ENCODE measurements at regions not wholly inside any gene's neighbourhood (a gene's known extent, or its start where the extent isn't known, plus 50 kb on each side); places are given as distances from the start of the nearest gene placed in this dataset.
"Not testable (repeated sequence)": the region's sequence is repeated elsewhere in the genome, so short reads cannot be mapped to it uniquely, and the experiment has no call there.

DNA sequence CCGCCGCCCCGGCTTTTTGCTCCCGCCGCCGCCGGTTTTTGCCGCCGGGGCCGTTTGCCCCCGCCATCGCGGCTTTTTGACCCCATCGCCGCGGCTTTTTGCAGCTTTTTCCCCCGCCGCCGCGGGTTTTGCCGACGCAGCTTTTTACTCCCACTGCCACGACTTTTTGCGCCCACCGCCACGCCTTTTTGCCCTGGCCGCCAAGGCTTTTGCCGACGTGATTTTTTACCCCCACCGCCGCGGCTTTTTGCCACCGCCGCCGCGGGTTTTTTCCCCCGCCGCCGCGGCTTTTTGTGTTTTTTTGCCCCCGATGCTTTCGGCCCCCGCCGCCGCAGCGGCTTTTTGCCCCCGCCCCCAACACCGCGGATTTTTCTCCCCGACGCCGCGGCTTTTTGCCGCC, 5001.9 kb upstream of the OR11H1 start:
- H3K36me3 ChIP-seq (ENCODE audit: control insufficient read depth, insufficient read depth, low read length); H3K9me3 Mint-ChIP-seq; intact Hi-C loops (cut with micrococcal nuclease); H3K4me1 Mint-ChIP-seq; H3K4me1 ChIP-seq (ENCODE audit: control insufficient read depth, insufficient read depth, low read length); H3K4me3 ChIP-seq (ENCODE audit: low read length); H3K27me3 ChIP-seq (ENCODE audit: control insufficient read depth, insufficient read depth, low read length); ATAC-seq; H3K4me3 Mint-ChIP-seq; H3K9me3 ChIP-seq (ENCODE audit: control insufficient read depth, insufficient read depth, low read length); H3K27ac ChIP-seq (ENCODE audit: low read length); H3K27ac Mint-ChIP-seq; H3K27me3 Mint-ChIP-seq (ENCODE audit: low read depth in 2 of 2); DNase-seq; H3K36me3 Mint-ChIP-seq: not testable (repeated sequence)
- 75% methylated on average over 25 of the region's 54 CpGs for WGBS (ENCODE audit: insufficient coverage)

DNA sequence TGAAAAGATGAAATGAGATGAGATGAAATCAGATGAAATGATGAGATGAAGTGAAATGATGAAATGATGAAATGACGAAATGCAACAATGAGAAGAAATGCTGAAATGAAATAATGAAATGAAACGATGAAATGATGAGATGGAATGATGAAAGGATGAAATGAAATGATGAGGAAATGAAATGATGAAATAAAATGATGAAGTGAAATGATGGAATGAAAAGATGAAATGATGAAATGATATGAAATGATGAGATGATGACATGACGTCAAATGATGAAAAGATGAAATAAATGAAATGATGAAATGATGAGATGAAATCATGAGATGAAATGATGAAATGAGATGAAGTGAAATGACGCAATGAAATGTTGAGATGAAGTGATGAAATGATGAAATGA, 4996.9 kb upstream of the OR11H1 start:
- H3K27ac ChIP-seq (ENCODE audit: low read length); H3K27me3 Mint-ChIP-seq (ENCODE audit: low read depth in 2 of 2); H3K4me3 Mint-ChIP-seq; H3K9me3 Mint-ChIP-seq; DNase-seq; intact Hi-C loops (cut with micrococcal nuclease); H3K4me1 Mint-ChIP-seq; H3K4me1 ChIP-seq (ENCODE audit: control insufficient read depth, insufficient read depth, low read length); H3K9me3 ChIP-seq (ENCODE audit: control insufficient read depth, insufficient read depth, low read length); H3K27ac Mint-ChIP-seq; H3K36me3 ChIP-seq (ENCODE audit: control insufficient read depth, insufficient read depth, low read length); H3K36me3 Mint-ChIP-seq; H3K4me3 ChIP-seq (ENCODE audit: low read length); ATAC-seq; H3K27me3 ChIP-seq (ENCODE audit: control insufficient read depth, insufficient read depth, low read length): not testable (repeated sequence)
- WGBS (ENCODE audit: insufficient coverage) = no CpG with 5 or more reads among the region's 4 CpGs

DNA sequence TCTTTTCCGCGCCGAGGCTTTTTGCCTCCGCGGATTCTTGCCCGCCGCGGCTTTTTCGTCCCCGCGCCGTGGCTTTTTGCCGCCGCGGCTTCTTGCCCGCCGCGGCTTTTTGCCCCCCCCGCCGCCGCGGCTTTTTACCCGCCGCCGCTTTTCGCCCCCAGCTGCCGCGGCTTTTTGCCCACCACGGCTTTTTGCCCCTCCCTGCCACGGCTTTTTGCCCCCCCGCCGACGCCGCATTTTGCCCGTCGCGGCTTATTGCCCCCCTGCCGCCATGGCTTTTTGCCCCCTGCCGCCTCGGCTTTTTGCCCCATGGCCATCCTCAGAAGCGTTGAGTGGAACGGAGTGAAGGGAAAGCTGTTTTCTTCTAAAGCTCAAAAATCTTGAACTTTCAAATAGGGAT, 4955.5 kb upstream of the OR11H1 start:
- WGBS (ENCODE audit: insufficient coverage) = 77% methylated on average over 42 of the region's 42 CpGs
- H3K9me3 Mint-ChIP-seq; DNase-seq; H3K36me3 ChIP-seq (ENCODE audit: control insufficient read depth, insufficient read depth, low read length); H3K4me3 Mint-ChIP-seq; ATAC-seq; H3K4me1 ChIP-seq (ENCODE audit: control insufficient read depth, insufficient read depth, low read length); H3K27ac Mint-ChIP-seq; H3K9me3 ChIP-seq (ENCODE audit: control insufficient read depth, insufficient read depth, low read length); H3K36me3 Mint-ChIP-seq; intact Hi-C loops (cut with micrococcal nuclease); H3K27me3 ChIP-seq (ENCODE audit: control insufficient read depth, insufficient read depth, low read length); H3K27me3 Mint-ChIP-seq (ENCODE audit: low read depth in 2 of 2); H3K4me1 Mint-ChIP-seq; H3K27ac ChIP-seq (ENCODE audit: low read length); H3K4me3 ChIP-seq (ENCODE audit: low read length): not testable (repeated sequence)

DNA sequence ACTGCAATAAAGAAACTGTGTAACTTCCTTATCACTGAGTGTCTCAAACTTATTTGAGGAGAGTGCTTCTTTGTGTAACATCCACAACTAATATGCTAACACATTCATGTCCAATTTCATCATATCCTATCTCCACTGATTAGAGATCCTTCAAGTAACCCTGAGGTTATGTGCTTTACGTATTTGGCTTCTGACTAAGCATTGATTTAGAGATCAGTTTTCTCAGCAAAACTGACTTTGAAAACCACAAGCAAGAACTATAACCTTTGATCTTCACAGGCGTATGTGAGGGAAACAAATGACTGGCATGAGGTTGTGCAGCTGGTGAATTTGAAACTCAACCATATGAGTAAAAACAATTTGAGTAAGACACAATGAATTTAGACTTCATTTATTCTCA, 4926.9 kb upstream of the OR11H1 start:
- H3K36me3 ChIP-seq (ENCODE audit: control insufficient read depth, insufficient read depth, low read length); H3K4me3 ChIP-seq (ENCODE audit: low read length); H3K36me3 Mint-ChIP-seq; H3K4me1 ChIP-seq (ENCODE audit: control insufficient read depth, insufficient read depth, low read length); intact Hi-C loops (cut with micrococcal nuclease); DNase-seq; H3K9me3 Mint-ChIP-seq; H3K27me3 ChIP-seq (ENCODE audit: control insufficient read depth, insufficient read depth, low read length); ATAC-seq; H3K4me1 Mint-ChIP-seq; H3K27ac Mint-ChIP-seq; H3K27me3 Mint-ChIP-seq (ENCODE audit: low read depth in 2 of 2); H3K4me3 Mint-ChIP-seq; H3K9me3 ChIP-seq (ENCODE audit: control insufficient read depth, insufficient read depth, low read length); H3K27ac ChIP-seq (ENCODE audit: low read length): not testable (repeated sequence)
- no CpG with 5 or more reads among the region's 2 CpGs for WGBS (ENCODE audit: insufficient coverage)

DNA sequence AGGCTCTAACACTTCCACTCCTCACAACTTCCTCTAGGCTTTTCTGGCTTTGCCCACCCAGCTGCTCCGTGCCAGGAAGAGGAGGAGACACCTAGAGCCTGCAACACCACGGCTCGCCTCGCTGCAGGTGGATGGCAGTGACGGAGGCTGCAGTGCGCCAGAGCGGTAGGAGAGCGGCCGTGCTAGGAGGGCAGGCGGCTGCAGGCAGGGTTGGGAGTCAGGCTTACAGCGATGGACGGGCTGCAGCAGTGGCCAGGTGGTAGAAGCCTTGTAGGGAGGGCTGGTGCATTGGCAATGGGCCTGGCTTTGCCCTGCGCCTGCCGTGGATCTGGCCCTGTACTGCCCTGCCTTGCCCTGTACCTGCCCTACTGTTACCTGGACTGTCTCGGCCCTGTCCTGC, 4896.0 kb upstream of the OR11H1 start:
- H3K4me3 ChIP-seq (ENCODE audit: low read length); ATAC-seq; H3K9me3 Mint-ChIP-seq; H3K36me3 ChIP-seq (ENCODE audit: control insufficient read depth, insufficient read depth, low read length); H3K27me3 Mint-ChIP-seq (ENCODE audit: low read depth in 2 of 2); H3K36me3 Mint-ChIP-seq; H3K4me3 Mint-ChIP-seq; H3K27ac ChIP-seq (ENCODE audit: low read length); DNase-seq; H3K9me3 ChIP-seq (ENCODE audit: control insufficient read depth, insufficient read depth, low read length); intact Hi-C loops (cut with micrococcal nuclease); H3K4me1 ChIP-seq (ENCODE audit: control insufficient read depth, insufficient read depth, low read length); H3K4me1 Mint-ChIP-seq; H3K27me3 ChIP-seq (ENCODE audit: control insufficient read depth, insufficient read depth, low read length); H3K27ac Mint-ChIP-seq: not testable (repeated sequence)
- no CpG with 5 or more reads among the region's 15 CpGs for WGBS (ENCODE audit: insufficient coverage)

DNA sequence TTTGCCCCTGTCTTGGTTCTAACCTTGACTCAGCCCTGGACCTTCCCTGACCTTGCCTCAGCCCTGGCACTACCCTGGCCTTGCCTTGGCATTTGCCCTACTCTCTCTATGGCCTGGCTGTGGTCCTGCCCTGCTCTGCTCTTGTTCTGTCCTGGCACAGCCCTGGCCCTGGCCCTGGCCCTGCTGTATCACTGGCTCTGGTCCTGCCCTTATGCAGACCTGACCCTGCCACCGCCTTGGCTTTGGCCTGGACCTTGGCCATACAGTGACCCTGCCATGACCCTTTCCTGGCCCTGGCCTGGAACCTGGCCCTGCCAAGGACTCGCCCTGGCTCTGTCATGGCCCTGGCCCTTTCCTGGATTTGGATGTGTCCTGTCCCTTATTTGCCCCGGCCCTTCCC, 4892.7 kb upstream of the OR11H1 start:
- H3K9me3 ChIP-seq (ENCODE audit: control insufficient read depth, insufficient read depth, low read length); H3K36me3 ChIP-seq (ENCODE audit: control insufficient read depth, insufficient read depth, low read length); H3K4me1 ChIP-seq (ENCODE audit: control insufficient read depth, insufficient read depth, low read length); H3K9me3 Mint-ChIP-seq; H3K27ac Mint-ChIP-seq; H3K4me1 Mint-ChIP-seq; H3K27me3 Mint-ChIP-seq (ENCODE audit: low read depth in 2 of 2); H3K4me3 ChIP-seq (ENCODE audit: low read length); ATAC-seq; DNase-seq; H3K4me3 Mint-ChIP-seq; H3K27ac ChIP-seq (ENCODE audit: low read length); H3K36me3 Mint-ChIP-seq; intact Hi-C loops (cut with micrococcal nuclease); H3K27me3 ChIP-seq (ENCODE audit: control insufficient read depth, insufficient read depth, low read length): not testable (repeated sequence)
- WGBS (ENCODE audit: insufficient coverage) = no CpG with 5 or more reads among the region's 3 CpGs

DNA sequence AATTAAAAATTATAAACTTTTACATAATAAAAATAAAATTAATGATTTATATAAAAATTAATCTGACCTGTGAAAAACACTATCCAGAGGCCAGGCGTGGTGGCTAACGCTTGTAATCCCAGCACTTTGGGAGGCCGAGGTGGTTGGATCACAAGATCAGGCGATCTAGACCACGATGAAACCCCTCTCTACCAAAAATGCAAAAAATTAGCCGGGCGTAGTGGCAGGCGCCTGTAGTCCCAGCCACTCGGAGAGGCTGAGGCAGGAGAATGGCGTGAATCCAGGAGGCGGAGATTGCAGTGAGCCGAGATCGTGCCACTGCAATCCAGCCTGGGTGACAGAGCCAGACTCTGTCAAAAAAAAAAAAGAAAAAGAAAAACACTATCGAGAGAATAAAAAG, 4865.2 kb upstream of the OR11H1 start:
- 85% methylated on average over 11 of the region's 14 CpGs for WGBS (ENCODE audit: insufficient coverage)
- H3K36me3 Mint-ChIP-seq; H3K27ac ChIP-seq (ENCODE audit: low read length); H3K4me3 Mint-ChIP-seq; DNase-seq; H3K27me3 Mint-ChIP-seq (ENCODE audit: low read depth in 2 of 2); H3K27me3 ChIP-seq (ENCODE audit: control insufficient read depth, insufficient read depth, low read length); H3K4me1 ChIP-seq (ENCODE audit: control insufficient read depth, insufficient read depth, low read length); ATAC-seq; H3K27ac Mint-ChIP-seq; intact Hi-C loops (cut with micrococcal nuclease); H3K9me3 Mint-ChIP-seq; H3K4me3 ChIP-seq (ENCODE audit: low read length); H3K4me1 Mint-ChIP-seq; H3K36me3 ChIP-seq (ENCODE audit: control insufficient read depth, insufficient read depth, low read length); H3K9me3 ChIP-seq (ENCODE audit: control insufficient read depth, insufficient read depth, low read length): not testable (repeated sequence)

DNA sequence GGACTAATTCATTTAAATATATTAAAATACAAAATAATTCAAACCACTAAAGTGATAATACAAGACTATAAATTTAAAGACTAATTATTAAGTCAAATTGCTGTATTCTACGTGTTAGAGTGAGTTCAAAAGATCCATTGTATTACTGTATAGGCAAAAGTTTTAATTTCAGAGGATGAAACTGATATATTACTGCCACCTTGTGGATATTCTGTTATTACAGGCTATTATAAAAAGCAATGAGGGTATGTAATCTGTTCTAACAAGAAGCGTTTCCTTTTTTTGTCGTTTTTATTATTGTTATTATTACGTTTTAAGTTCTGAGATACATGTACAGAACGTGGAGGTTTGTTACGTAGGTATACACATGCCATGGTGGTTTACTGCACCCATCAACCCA, 4854.9 kb upstream of the OR11H1 start:
- DNase-seq; H3K27me3 Mint-ChIP-seq (ENCODE audit: low read depth in 2 of 2); H3K27me3 ChIP-seq (ENCODE audit: control insufficient read depth, insufficient read depth, low read length); H3K27ac ChIP-seq (ENCODE audit: low read length); H3K4me3 Mint-ChIP-seq; ATAC-seq; intact Hi-C loops (cut with micrococcal nuclease); H3K27ac Mint-ChIP-seq; H3K4me1 Mint-ChIP-seq; H3K9me3 ChIP-seq (ENCODE audit: control insufficient read depth, insufficient read depth, low read length); H3K36me3 Mint-ChIP-seq; H3K4me1 ChIP-seq (ENCODE audit: control insufficient read depth, insufficient read depth, low read length); H3K9me3 Mint-ChIP-seq; H3K36me3 ChIP-seq (ENCODE audit: control insufficient read depth, insufficient read depth, low read length); H3K4me3 ChIP-seq (ENCODE audit: low read length): not testable (repeated sequence)
- no CpG with 5 or more reads among the region's 6 CpGs for whole genome bisulfite sequencing (ENCODE audit: insufficient coverage)

All from natural killer cell (primary cell).